RWPE1 (cell line): ENCODE measurements at regions not wholly inside any gene's neighbourhood (a gene's known extent, or its start where the extent isn't known, plus 50 kb on each side); places are given as distances from the start of the nearest gene placed in this dataset.

Source experiments
- CTCF ChIA-PET: fragments of 350-600 bp; sonication (Branson Sonifier 250); formaldehyde crosslinking; extraction: SDS; loops from one replicate; lab custom pipeline; 2021; lab: Yijun Ruan, JAX
- POLR2A ChIA-PET: fragments of 400-600 bp; formaldehyde crosslinking; extraction: SDS; loops from one replicate; lab custom pipeline; 2020; ENCODE audit warnings: antibody characterized with exemption; ENCODE audit not compliant: low non-redundant PET; lab: Yijun Ruan, JAX
- DNase-seq: peaks from one replicate; pipeline ENCODE4 v3.0.0; 2012; ENCODE audit warnings: low spot score
- H3K27ac ChIP-seq: fragments of 450-650 bp; 2 replicates; pipeline ENCODE4 v1.5.1; 2017
- CTCF ChIP-seq: fragments of 450-650 bp; conservative IDR thresholded peaks from 2 replicates; pipeline ENCODE4 v1.5.1; 2017; ENCODE audit warnings: low read depth, mild to moderate bottlenecking

- CTCF ChIA-PET, result no interaction called here
- POLR2A ChIA-PET, result no interaction called here
Measured at GRCh38 chr2:5889519-5889918, 197.3 kb downstream of the SOX11 start.

GRCh38 chr2:5894355-5894754 is 202.2 kb downstream of the SOX11 start:
- CTCF ChIA-PET, result no interaction called here
- DNase-seq, result no peak
- no peak overlapping the region for H3K27ac ChIP-seq
- no peak for TF ChIP-seq CTCF
- POLR2A ChIA-PET, result no interaction called here

More at GRCh38 chr2:5889519-5889918, 197.3 kb downstream of the SOX11 start:
- TF ChIP-seq CTCF, result no peak
- DNase-seq, result no peak
- H3K27ac ChIP-seq, result no peak overlapping the region

GRCh38 chr2:5895284-5895683 is 203.1 kb downstream of the SOX11 start:
- ChIA-PET CTCF (no interaction called here), POLR2A (no interaction called here)
- no peak for TF ChIP-seq CTCF
- H3K27ac ChIP-seq, result no peak overlapping the region
- DNase-seq, result no peak

- H3K27ac ChIP-seq, result no peak overlapping the region
- ChIA-PET POLR2A (no interaction called here), CTCF (no interaction called here)
- DNase-seq, result no peak
- TF ChIP-seq CTCF, result no peak
Measured at GRCh38 chr2:5897249-5897648, 205.1 kb downstream of the SOX11 start.

GRCh38 chr2:5898667-5899066 is 206.5 kb downstream of the SOX11 start:
- no peak for DNase-seq
- CTCF ChIA-PET, result no interaction called here
- TF ChIP-seq CTCF, result no peak
- POLR2A ChIA-PET, result no interaction called here
- no peak overlapping the region for H3K27ac ChIP-seq

GRCh38 chr2:5905661-5906060 is 213.5 kb downstream of the SOX11 start:
- DNase-seq, result no peak
- ChIA-PET CTCF (no interaction called here), POLR2A (no interaction called here)
- H3K27ac ChIP-seq, result no peak overlapping the region
- no peak for TF ChIP-seq CTCF

- CTCF ChIA-PET, result no interaction called here
Measured at GRCh38 chr2:5908071-5908470, 215.9 kb downstream of the SOX11 start.

More at GRCh38 chr2:5908071-5908470, 215.9 kb downstream of the SOX11 start:
- no peak overlapping the region for H3K27ac ChIP-seq
- no peak for DNase-seq
- POLR2A ChIA-PET, result no interaction called here
- TF ChIP-seq CTCF, result no peak
